Loucy (cell line): ENCODE measurements at regions not wholly inside any gene's neighbourhood (a gene's known extent, or its start where the extent isn't known, plus 50 kb on each side); places are given as distances from the start of the nearest gene placed in this dataset.

Experiments
- H2AFZ ChIP-seq: fragments of 200-600 bp; sonication (generic); 2 replicates; pipeline ENCODE4 v1.6.0; 2016; ENCODE audit warnings: antibody characterized with exemption, mild to moderate bottlenecking, low read length, moderate library complexity
- H3F3A ChIP-seq: fragments of 200-600 bp; 2 replicates; pipeline ENCODE4 v1.6.0; 2016; ENCODE audit warnings: antibody characterized with exemption, low read depth, mild to moderate bottlenecking
- H3K27me3 ChIP-seq: fragments of 200-600 bp; sonication (generic); 2 replicates; pipeline ENCODE4 v1.6.1; 2014; ENCODE audit warnings: low read length, mild to moderate bottlenecking; ENCODE audit not compliant: insufficient read depth, poor library complexity, severe bottlenecking
- H3K36me3 ChIP-seq: fragments of 200-600 bp; sonication (generic); 2 replicates; pipeline ENCODE4 v1.6.1; 2016; ENCODE audit warnings: low read length; ENCODE audit not compliant: insufficient read depth
- H3K4me1 ChIP-seq: fragments of 200-600 bp; sonication (generic); 2 replicates; pipeline ENCODE4 v1.5.1; 2014; ENCODE audit warnings: low read length, mild to moderate bottlenecking; ENCODE audit not compliant: insufficient read depth, poor library complexity, severe bottlenecking
- H3K4me2 ChIP-seq: fragments of 200-600 bp; sonication (generic); 2 replicates; pipeline ENCODE4 v1.6.0; 2014; ENCODE audit warnings: antibody characterized with exemption, low read length, low read depth, mild to moderate bottlenecking; ENCODE audit not compliant: poor library complexity, severe bottlenecking
- H3K4me3 ChIP-seq: fragments of 200-600 bp; sonication (generic); 2 replicates; pipeline ENCODE4 v1.5.1; 2014; ENCODE audit warnings: low read length, mild to moderate bottlenecking, mixed read lengths; ENCODE audit not compliant: poor library complexity, severe bottlenecking
- H3K79me2 ChIP-seq: fragments of 200-600 bp; sonication (generic); 2 replicates; pipeline ENCODE4 v1.6.1; 2014; ENCODE audit warnings: low read length; ENCODE audit not compliant: insufficient read depth
- H3K9ac ChIP-seq: fragments of 200-600 bp; sonication (generic); 2 replicates; pipeline ENCODE4 v1.6.0; 2014; ENCODE audit warnings: mild to moderate bottlenecking, low read depth, low read length, moderate library complexity; ENCODE audit not compliant: poor library complexity, severe bottlenecking
- H3K9me2 ChIP-seq: fragments of 200-600 bp; sonication (generic); replicated peaks from 2 replicates; pipeline ENCODE4 v1.6.1; 2016; ENCODE audit warnings: low read depth, low read length, mixed read lengths
- H3K9me3 ChIP-seq: fragments of 200-600 bp; sonication (generic); 2 replicates; pipeline ENCODE4 v1.6.1; 2014; ENCODE audit warnings: mild to moderate bottlenecking, antibody characterized with exemption, low read length, low read depth; ENCODE audit not compliant: insufficient read depth
- H4K20me1 ChIP-seq: fragments of 200-600 bp; sonication (generic); 2 replicates; pipeline ENCODE4 v1.6.0; 2014; ENCODE audit warnings: antibody characterized with exemption, low read length, mild to moderate bottlenecking; ENCODE audit not compliant: insufficient read depth, poor library complexity, severe bottlenecking
- CTCF ChIP-seq: fragments of 200-600 bp; sonication (generic); conservative IDR thresholded peaks from 2 replicates; pipeline ENCODE4 v1.5.1; 2014; ENCODE audit warnings: mild to moderate bottlenecking, antibody characterized with exemption, low read length
- EZH2phosphoT487 ChIP-seq: fragments of 200-600 bp; IDR thresholded peaks from 2 replicates; pipeline ENCODE4 v1.6.1; 2018; ENCODE audit warnings: antibody characterized with exemption, mild to moderate bottlenecking, moderate library complexity, borderline replicate concordance

- Histone ChIP-seq H2AFZ (no peak overlapping the region), H3F3A (no peaks in the 10 kb centered on the region), H4K20me1 (no peaks in the 10 kb centered on the region), H3K27me3 (no peaks in the 10 kb centered on the region), H3K9me3 (peaks cover 13% of the 10 kb centered on the region), H3K9me2 (no peaks in the 10 kb centered on the region), H3K4me3 (no peak overlapping the region), H3K4me1 (peaks cover 11% of the 10 kb centered on the region), H3K79me2 (no peaks in the 10 kb centered on the region), H3K36me3 (no peaks in the 10 kb centered on the region), H3K4me2 (no peak overlapping the region), H3K9ac (no peak overlapping the region)
- TF ChIP-seq CTCF (no peak), EZH2phosphoT487 (no peak)
These were observed 167.6 kb upstream of the TMEM161B start for GRCh38 chr5:88436290-88436689.

- no peak for TF ChIP-seq CTCF
- no peak for TF ChIP-seq EZH2phosphoT487
These were observed 160.0 kb upstream of the TMEM161B start for GRCh38 chr5:88428633-88429032.

GRCh38 chr5:88426441-88426840 lies 157.8 kb upstream of the TMEM161B start:
- Histone ChIP-seq H4K20me1 (no peaks in the 10 kb centered on the region), H2AFZ (no peak overlapping the region), H3K4me3 (no peak overlapping the region), H3K9ac (no peak overlapping the region), H3K27me3 (no peaks in the 10 kb centered on the region), H3K36me3 (no peaks in the 10 kb centered on the region), H3K79me2 (no peaks in the 10 kb centered on the region), H3K4me2 (no peak overlapping the region), H3F3A (no peaks in the 10 kb centered on the region), H3K9me2 (no peaks in the 10 kb centered on the region), H3K4me1 (no peaks in the 10 kb centered on the region), H3K9me3 (no peaks in the 10 kb centered on the region; the same call in 1 of the 2 replicates)
- TF ChIP-seq CTCF (no peak), EZH2phosphoT487 (no peak)

More at GRCh38 chr5:88428633-88429032, 160.0 kb upstream of the TMEM161B start:
- no peaks in the 10 kb centered on the region for H3K27me3 ChIP-seq
- no peaks in the 10 kb centered on the region; the same call in 1 of the 2 replicates for H3K9me3 ChIP-seq
- no peak overlapping the region for H2AFZ ChIP-seq
- no peak overlapping the region for H3K4me3 ChIP-seq
- H3K4me1 ChIP-seq, result no peaks in the 10 kb centered on the region
- H3K9ac ChIP-seq, result no peak overlapping the region
- H3K9me2 ChIP-seq, result no peaks in the 10 kb centered on the region
- no peaks in the 10 kb centered on the region for H3K79me2 ChIP-seq
- H3K4me2 ChIP-seq, result no peak overlapping the region
- no peaks in the 10 kb centered on the region for H3F3A ChIP-seq
- no peaks in the 10 kb centered on the region for H4K20me1 ChIP-seq
- H3K36me3 ChIP-seq, result no peaks in the 10 kb centered on the region
